CD4-positive, alpha-beta T cell treated with Interleukin-6 for 4 hours (primary cell): ENCODE measurements at regions not wholly inside any gene's neighbourhood (a gene's known extent, or its start where the extent isn't known, plus 50 kb on each side); places are given as distances from the start of the nearest gene placed in this dataset.

Source experiments
- DNase-seq: peaks from one replicate; pipeline ENCODE4 v3.0.0-alpha.2; 2020; ENCODE audit warnings: mixed read lengths

- no peak for DNase-seq
Observed at GRCh38 chr5:152016421-152016820, 91.8 kb upstream of the GLRA1 start.

- no peak for DNase-seq
Observed at GRCh38 chr5:152007653-152008335, 83.1 kb upstream of the GLRA1 start.

GRCh38 chr5:152004095-152004494 lies 79.4 kb upstream of the GLRA1 start:
- DNase-seq: no peak
